ENCODE measurements at regions not wholly inside any gene's neighbourhood (a gene's known extent, or its start where the extent isn't known, plus 50 kb on each side); places are given as distances from the start of the nearest gene placed in this dataset.

DNA sequence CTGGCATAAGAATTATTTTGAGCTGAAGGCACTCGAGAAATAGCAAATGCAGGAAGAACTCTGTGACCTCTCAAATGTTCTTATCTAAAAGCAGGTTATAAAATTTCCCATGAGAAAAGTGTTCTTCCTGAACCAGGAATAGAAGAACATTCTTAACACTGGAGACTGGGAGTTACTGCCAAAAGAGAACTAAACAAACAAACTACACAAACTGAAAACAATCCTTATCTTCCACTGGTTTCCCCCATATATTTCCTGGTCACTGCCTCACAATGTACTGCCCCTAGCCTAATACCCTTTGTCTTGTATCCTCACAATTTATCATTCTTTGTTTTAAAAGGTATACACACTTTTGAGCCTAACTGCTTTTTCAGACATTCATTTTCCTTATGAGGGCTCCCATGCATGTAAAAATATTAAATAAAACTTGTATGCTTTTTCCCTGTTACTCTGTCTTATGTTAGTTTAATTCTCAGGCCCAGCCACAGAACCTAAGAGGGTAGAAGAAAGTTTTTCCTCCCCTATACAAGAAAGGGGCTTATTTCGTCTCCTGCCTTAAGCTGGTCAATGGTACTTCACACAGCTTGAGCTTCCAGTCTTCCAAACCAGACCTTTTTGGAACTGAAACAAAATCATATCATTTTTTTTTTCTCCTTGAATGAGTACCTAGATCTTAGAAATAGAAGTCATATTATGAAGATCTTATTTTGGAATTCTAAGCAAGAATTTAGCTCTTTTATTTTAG lies 110.6 kb downstream of the MSTN start:
- DNase-seq (ENCODE audit: low read depth, low spot score): no peak
- no peaks in the 10 kb centered on the region for H3K4me1 Mint-ChIP-seq
- H3K27ac Mint-ChIP-seq (ENCODE audit: unreplicated experiment): no peak overlapping the region
- no peaks in the 10 kb centered on the region for H3K36me3 Mint-ChIP-seq (ENCODE audit: low read depth)
- TF ChIP-seq, protein P1, sequence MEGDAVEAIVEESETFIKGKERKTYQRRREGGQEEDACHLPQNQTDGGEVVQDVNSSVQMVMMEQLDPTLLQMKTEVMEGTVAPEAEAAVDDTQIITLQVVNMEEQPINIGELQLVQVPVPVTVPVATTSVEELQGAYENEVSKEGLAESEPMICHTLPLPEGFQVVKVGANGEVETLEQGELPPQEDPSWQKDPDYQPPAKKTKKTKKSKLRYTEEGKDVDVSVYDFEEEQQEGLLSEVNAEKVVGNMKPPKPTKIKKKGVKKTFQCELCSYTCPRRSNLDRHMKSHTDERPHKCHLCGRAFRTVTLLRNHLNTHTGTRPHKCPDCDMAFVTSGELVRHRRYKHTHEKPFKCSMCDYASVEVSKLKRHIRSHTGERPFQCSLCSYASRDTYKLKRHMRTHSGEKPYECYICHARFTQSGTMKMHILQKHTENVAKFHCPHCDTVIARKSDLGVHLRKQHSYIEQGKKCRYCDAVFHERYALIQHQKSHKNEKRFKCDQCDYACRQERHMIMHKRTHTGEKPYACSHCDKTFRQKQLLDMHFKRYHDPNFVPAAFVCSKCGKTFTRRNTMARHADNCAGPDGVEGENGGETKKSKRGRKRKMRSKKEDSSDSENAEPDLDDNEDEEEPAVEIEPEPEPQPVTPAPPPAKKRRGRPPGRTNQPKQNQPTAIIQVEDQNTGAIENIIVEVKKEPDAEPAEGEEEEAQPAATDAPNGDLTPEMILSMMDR (conservative IDR thresholded peaks at IDR 0.05): no peak
- no peaks in the 10 kb centered on the region for H3K27me3 Mint-ChIP-seq (ENCODE audit: low read depth)
- H3K9me3 Mint-ChIP-seq: peaks cover 2% of the 10 kb centered on the region
- no peak overlapping the region for H3K4me3 Mint-ChIP-seq

DNA sequence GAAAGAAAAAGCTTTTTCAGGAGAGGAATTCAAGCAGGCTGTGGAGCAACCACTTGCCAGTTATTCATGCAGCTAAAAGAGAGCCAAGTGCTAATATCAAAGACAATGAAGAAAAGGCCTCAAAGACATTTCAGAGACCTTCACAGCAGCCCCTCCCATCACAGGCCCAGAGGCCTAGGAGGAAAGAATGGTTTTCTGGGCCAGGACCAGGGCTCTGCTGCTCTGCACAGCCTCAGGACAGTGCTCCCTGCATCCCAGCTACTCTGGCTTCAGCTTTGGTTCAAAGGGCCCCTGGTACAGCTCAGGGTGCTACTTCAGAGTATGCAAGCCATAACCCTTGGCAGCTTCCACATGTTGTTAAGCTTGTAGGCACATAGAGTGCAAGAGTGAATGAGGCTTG lies 119.5 kb downstream of the MSTN start:
- H3K4me1 Mint-ChIP-seq: no peaks in the 10 kb centered on the region
- H3K36me3 Mint-ChIP-seq (ENCODE audit: low read depth): peaks cover 9% of the 10 kb centered on the region
- H3K4me3 Mint-ChIP-seq: no peak overlapping the region
- DNase-seq (ENCODE audit: low read depth, low spot score): no peak
- H3K9me3 Mint-ChIP-seq: peaks cover 23% of the 10 kb centered on the region
- H3K27me3 Mint-ChIP-seq (ENCODE audit: low read depth): no peaks in the 10 kb centered on the region
- TF ChIP-seq, protein P1 (conservative IDR thresholded peaks at IDR 0.05): no peak
- H3K27ac Mint-ChIP-seq (ENCODE audit: unreplicated experiment): no peak overlapping the region

DNA sequence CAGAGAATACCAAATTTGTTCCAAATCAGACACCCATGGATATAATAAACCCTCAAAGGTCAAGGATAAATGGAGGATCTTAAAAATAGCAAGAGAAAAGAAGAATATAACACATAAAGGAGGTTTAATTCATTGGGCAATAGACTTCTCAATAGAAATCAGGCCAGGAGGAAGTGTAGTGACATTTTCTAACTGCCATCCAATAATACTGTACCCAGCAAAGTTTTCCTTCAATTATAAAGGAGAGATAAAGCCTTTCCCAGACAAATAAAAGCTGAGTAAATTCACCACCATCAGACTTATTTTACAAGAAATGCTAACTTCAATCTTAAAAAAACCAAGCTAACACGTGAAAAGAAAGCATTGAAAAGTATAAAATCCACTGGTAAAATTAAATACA lies 121.6 kb downstream of the MSTN start:
- Mint-ChIP-seq H3K4me1 (no peaks in the 10 kb centered on the region), H3K9me3 (peaks cover 23% of the 10 kb centered on the region)

DNA sequence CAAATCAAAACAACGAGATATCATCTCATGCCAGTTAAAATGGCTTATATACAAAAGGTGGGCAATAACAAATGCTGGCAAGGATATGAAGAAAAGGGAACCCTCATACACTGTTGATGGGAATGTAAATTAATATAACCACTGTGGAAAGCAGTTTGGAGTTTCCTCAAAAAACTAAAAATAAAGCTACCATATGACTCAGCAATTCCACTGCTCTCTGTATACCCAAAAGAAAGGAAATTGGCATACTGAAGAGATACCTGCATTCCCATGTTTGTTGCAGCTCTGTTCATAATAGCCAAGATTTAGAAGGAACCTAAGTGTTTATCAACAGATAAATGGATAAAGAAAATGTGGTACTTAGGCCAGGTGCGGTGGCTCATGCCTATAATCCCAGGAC lies 124.8 kb downstream of the MSTN start:
- Mint-ChIP-seq H3K36me3 (ENCODE audit: low read depth) (peaks cover 6% of the 10 kb centered on the region), H3K4me1 (no peaks in the 10 kb centered on the region), H3K27ac (ENCODE audit: unreplicated experiment) (no peak overlapping the region), H3K4me3 (no peak overlapping the region), H3K9me3 (peaks cover 14% of the 10 kb centered on the region), H3K27me3 (ENCODE audit: low read depth) (no peaks in the 10 kb centered on the region)
- TF ChIP-seq, protein P1 (conservative IDR thresholded peaks at IDR 0.05): no peak
- no peak for DNase-seq (ENCODE audit: low read depth, low spot score)

More for the DNA sequence above, 121.6 kb downstream of the MSTN start:
- no peak overlapping the region for H3K27ac Mint-ChIP-seq (ENCODE audit: unreplicated experiment)
- no peaks in the 10 kb centered on the region for H3K27me3 Mint-ChIP-seq (ENCODE audit: low read depth)
- DNase-seq (ENCODE audit: low read depth, low spot score): no peak
- H3K4me3 Mint-ChIP-seq: no peak overlapping the region
- peaks cover 9% of the 10 kb centered on the region for H3K36me3 Mint-ChIP-seq (ENCODE audit: low read depth)
- TF ChIP-seq, protein P1 (conservative IDR thresholded peaks at IDR 0.05): no peak

DNA sequence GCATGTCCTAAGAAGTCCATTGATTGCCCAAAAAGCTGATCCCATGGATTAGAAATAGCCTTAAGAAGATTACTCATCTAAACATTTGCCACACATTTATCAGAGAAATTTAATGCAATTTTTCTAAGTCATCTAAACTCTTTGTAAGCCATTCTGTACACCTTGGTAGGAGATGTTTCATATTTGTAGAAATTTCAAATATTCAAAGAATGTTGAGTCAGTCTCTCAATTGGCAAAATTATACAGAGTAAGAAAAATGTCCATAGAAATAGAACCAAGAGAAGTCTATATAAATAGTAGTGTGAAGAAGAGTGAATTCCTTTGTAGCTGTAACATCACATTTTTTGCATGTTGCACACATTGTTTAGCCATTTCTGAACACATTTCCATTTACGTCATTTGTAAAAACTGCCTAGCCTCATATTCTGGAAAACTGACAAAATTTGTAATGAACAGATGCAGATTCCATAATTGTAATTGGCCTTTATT lies 128.6 kb downstream of the MSTN start:
- no peaks in the 10 kb centered on the region for H3K27me3 Mint-ChIP-seq (ENCODE audit: low read depth)
- no peak overlapping the region for H3K4me3 Mint-ChIP-seq
- TF ChIP-seq, protein P1 (conservative IDR thresholded peaks at IDR 0.05): no peak
- no peak for DNase-seq (ENCODE audit: low read depth, low spot score)
- no peaks in the 10 kb centered on the region for H3K36me3 Mint-ChIP-seq (ENCODE audit: low read depth)
- H3K9me3 Mint-ChIP-seq: no peaks in the 10 kb centered on the region
- H3K27ac Mint-ChIP-seq (ENCODE audit: unreplicated experiment): no peak overlapping the region
- no peaks in the 10 kb centered on the region for H3K4me1 Mint-ChIP-seq
